Natural killer cell (primary cell): ENCODE measurements at regions not wholly inside any gene's neighbourhood (a gene's known extent, or its start where the extent isn't known, plus 50 kb on each side); places are given as distances from the start of the nearest gene placed in this dataset.
"Not testable (repeated sequence)": the region's sequence is repeated elsewhere in the genome, so short reads cannot be mapped to it uniquely, and the experiment has no call there.

Experiments
- ATAC-seq, 3 donors: fragments of 150-1000 bp in 2 of 3; fragments of 200-7000 bp in 1 of 3; cut with Tn5 transposase; 1 replicate in 1 of 3; 2 replicates in 2 of 3; pipeline ENCODE4 v1.10.0; 2021; ENCODE audit warnings: mild to moderate bottlenecking in 2 of 3, moderate library complexity in 2 of 3
- DNase-seq, 2 donors: peaks; one replicate each; pipeline versions ENCODE4 v3.0.0 to v3.0.0-alpha.2; 2013 to 2021; ENCODE audit warnings: mixed read lengths in 1 of 2
- H3K27ac ChIP-seq: one replicate; pipeline ENCODE4 v1.5.1; 2013; ENCODE audit warnings: mild to moderate bottlenecking, low read length
- H3K27me3 ChIP-seq: one replicate; pipeline ENCODE4 v1.6.1; 2013; ENCODE audit warnings: low read length; ENCODE audit not compliant: control insufficient read depth, insufficient read depth
- H3K36me3 ChIP-seq: one replicate; pipeline ENCODE4 v1.6.1; 2013; ENCODE audit warnings: low read length; ENCODE audit not compliant: control insufficient read depth, insufficient read depth
- H3K4me1 ChIP-seq: one replicate; pipeline ENCODE4 v1.6.1; 2013; ENCODE audit warnings: low read length; ENCODE audit not compliant: control insufficient read depth, insufficient read depth
- H3K4me3 ChIP-seq: one replicate; pipeline ENCODE4 v1.5.1; 2013; ENCODE audit warnings: low read length
- H3K9me3 ChIP-seq: one replicate; pipeline ENCODE4 v1.6.1; 2013; ENCODE audit warnings: low read length; ENCODE audit not compliant: control insufficient read depth, insufficient read depth
- H3K27ac Mint-ChIP-seq, 2 donors: one replicate each; pipeline ENCODE4 v1.8.0; 2022; ENCODE audit warnings: mild to moderate bottlenecking in 2 of 2, mixed read lengths in 2 of 2, moderate library complexity in 1 of 2
- H3K27me3 Mint-ChIP-seq, 2 donors: one replicate each; pipeline ENCODE4 v1.8.0; 2022; ENCODE audit warnings: low read depth in 2 of 2, mixed read lengths in 2 of 2
- H3K36me3 Mint-ChIP-seq: one replicate; pipeline ENCODE4 v1.8.0; 2022; ENCODE audit warnings: mixed read lengths
- H3K4me1 Mint-ChIP-seq, 2 donors: one replicate each; pipeline ENCODE4 v1.8.0; 2022; ENCODE audit warnings: mixed read lengths in 2 of 2
- H3K4me3 Mint-ChIP-seq: one replicate; pipeline ENCODE4 v1.8.0; 2022; ENCODE audit warnings: mild to moderate bottlenecking, moderate library complexity, mixed read lengths
- H3K9me3 Mint-ChIP-seq, 2 donors: one replicate each; pipeline ENCODE4 v1.8.0; 2022; ENCODE audit warnings: mixed read lengths in 2 of 2
- CTCF ChIP-seq: fragments of 200-600 bp; IDR thresholded peaks from one replicate; pipeline ENCODE4 v1.8.0; 2022; ENCODE audit warnings: antibody characterized with exemption
- WGBS: methylation state at CpG from one replicate; pipeline ENCODE4 v1.1.7; 2013; ENCODE audit warnings: missing lambda C conversion rate; ENCODE audit not compliant: insufficient coverage; 5-methylcytosine and 5-hydroxymethylcytosine counted together
- intact Hi-C: fragments of 100-400 bp; cut with micrococcal nuclease; formaldehyde crosslinking; loops from one replicate; pipeline ENCODE4 v1.14.2; 2022

GRCh38 chr9:83191154-83191553, 128.2 kb upstream of the RASEF start:
- Mint-ChIP-seq H3K4me1 (no peaks in the 10 kb centered on the region), H3K27me3 (peaks cover 0 to 8% of the 10 kb centered on the region in 2 donors), H3K4me3 (no peak overlapping the region), H3K36me3 (no peaks in the 10 kb centered on the region), H3K9me3 (peaks cover 0 to 5% of the 10 kb centered on the region in 2 donors), H3K27ac (no peak overlapping the region)
- H3K9me3 ChIP-seq = no peaks in the 10 kb centered on the region
- no peaks in the 10 kb centered on the region for H3K4me1 ChIP-seq
- DNase-seq (no peak), ATAC-seq (no peak)
- no peak for TF ChIP-seq CTCF
- H3K27me3 ChIP-seq = no peaks in the 10 kb centered on the region
- no peak overlapping the region for H3K27ac ChIP-seq
- no peak overlapping the region for H3K4me3 ChIP-seq
- intact Hi-C loops = no loop called here
- no peaks in the 10 kb centered on the region for H3K36me3 ChIP-seq

- ATAC-seq, H3K27ac ChIP-seq, H3K9me3 ChIP-seq, H3K4me3 Mint-ChIP-seq, intact Hi-C loops, DNase-seq, H3K9me3 Mint-ChIP-seq, H3K36me3 Mint-ChIP-seq, H3K36me3 ChIP-seq, H3K27me3 ChIP-seq, H3K4me1 Mint-ChIP-seq, H3K27ac Mint-ChIP-seq, H3K4me3 ChIP-seq, H3K4me1 ChIP-seq, H3K27me3 Mint-ChIP-seq: not testable (repeated sequence)
- 58% methylated on average over 2 of the region's 4 CpGs for WGBS
These were observed 126.1 kb upstream of the RASEF start for GRCh38 chr9:83189026-83189425.

- Histone ChIP-seq H3K4me3 (no peak overlapping the region), H3K27me3 (no peaks in the 10 kb centered on the region), H3K27ac (no peak overlapping the region), H3K9me3 (no peaks in the 10 kb centered on the region), H3K4me1 (no peaks in the 10 kb centered on the region), H3K36me3 (no peaks in the 10 kb centered on the region)
- Mint-ChIP-seq H3K9me3 (peaks cover 0 to 5% of the 10 kb centered on the region in 2 donors), H3K36me3 (no peaks in the 10 kb centered on the region), H3K27me3 (peaks cover 0 to 8% of the 10 kb centered on the region in 2 donors), H3K4me1 (no peaks in the 10 kb centered on the region), H3K4me3 (no peak overlapping the region), H3K27ac (no peak overlapping the region)
- WGBS = 87% methylated on average over 3 of the region's 3 CpGs
- DNase-seq = no peak
- intact Hi-C loops = no loop called here
- ATAC-seq = no peak
- TF ChIP-seq CTCF = no peak
These were observed 125.3 kb upstream of the RASEF start for GRCh38 chr9:83188277-83188676.

GRCh38 chr9:83186155-83186737, 123.3 kb upstream of the RASEF start:
- TF ChIP-seq CTCF = no peak
- Histone ChIP-seq H3K4me1 (no peaks in the 10 kb centered on the region), H3K36me3 (no peaks in the 10 kb centered on the region), H3K27me3 (no peaks in the 10 kb centered on the region), H3K27ac (no peak overlapping the region), H3K9me3 (no peaks in the 10 kb centered on the region), H3K4me3 (no peak overlapping the region)
- DNase-seq (no peak), ATAC-seq (no peak)
- intact Hi-C loops = no loop called here
- Mint-ChIP-seq H3K27ac (no peak overlapping the region), H3K4me1 (no peaks in the 10 kb centered on the region), H3K36me3 (no peaks in the 10 kb centered on the region), H3K4me3 (no peak overlapping the region), H3K27me3 (peaks cover 0 to 8% of the 10 kb centered on the region in 2 donors), H3K9me3 (peaks cover 0 to 5% of the 10 kb centered on the region in 2 donors)
- WGBS = 82% methylated on average over 3 of the region's 3 CpGs
